CD4-positive, alpha-beta T cell treated with Interleukin-12 subunit alpha and Interleukin-12 subunit beta, for 1 hour (primary cell): ENCODE measurements at regions not wholly inside any gene's neighbourhood (a gene's known extent, or its start where the extent isn't known, plus 50 kb on each side); places are given as distances from the start of the nearest gene placed in this dataset.

ENCODE experiments used
- DNase-seq: peaks from one replicate; pipeline ENCODE4 v3.0.0-alpha.2; 2020

DNA sequence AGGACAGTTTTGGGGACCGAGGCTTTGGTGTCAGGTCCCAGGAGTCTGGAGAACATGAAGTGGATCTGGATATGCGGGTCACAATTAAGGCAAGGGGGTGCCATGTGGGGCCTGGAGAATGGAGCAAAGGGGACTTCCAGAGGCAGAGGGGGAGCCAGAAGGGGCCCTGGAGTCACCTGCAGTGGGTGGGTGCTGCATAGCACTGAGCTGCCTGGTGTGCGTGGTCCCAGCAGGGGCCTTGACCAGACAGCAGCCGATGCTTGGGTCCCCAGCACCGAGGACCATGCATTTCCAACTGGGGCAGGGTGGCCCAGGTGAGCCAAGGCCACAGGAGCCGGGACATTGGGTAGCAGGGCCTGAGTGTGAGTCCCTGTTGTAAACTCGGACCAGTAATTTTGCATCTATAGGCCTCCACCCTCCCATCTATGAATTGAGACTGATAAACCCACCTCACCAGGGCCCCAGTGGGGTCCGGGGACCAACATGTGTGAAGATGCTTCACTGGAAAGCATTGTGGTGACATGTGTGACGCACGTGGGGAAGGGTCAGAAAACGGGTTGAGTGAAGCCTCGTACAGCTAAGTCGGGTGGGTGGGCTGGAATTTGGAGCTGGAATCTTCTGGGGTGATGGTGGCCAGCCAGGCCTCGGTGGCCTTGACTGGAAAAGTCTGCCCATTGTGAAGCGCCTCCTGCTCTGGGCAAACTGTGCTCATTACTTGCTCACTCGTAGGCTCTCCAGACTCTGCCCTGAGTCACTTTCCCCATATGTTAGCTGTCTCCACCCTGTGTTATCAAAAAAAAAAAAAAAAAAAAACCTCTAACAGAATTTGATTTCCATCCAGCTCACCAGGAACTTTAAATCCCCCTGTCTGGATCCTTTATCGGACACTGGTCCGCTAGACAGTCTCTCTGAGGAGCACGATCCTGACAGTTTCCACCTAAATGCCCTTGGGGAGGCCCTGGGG lies 90.5 kb upstream of the ZNF469 start:
- DNase-seq, result no peak

DNA sequence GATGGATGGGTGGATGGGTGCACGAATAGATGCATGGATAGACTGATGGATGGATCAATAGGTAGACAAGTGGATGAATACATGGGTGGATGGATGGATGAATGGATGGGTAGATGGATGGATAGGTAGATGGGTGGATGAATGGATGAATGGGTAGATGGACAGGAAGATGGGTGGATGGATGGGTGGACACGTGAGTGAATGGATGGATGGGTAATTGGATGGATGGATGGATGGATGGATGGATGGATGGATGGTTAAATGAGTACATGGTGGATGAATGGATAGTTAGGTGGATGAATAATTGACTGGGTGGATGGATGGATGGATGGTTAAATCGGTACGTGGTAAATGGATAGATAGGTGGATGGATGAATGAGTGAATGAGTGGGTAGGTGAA lies 89.7 kb upstream of the ZNF469 start:
- no peak for DNase-seq

DNA sequence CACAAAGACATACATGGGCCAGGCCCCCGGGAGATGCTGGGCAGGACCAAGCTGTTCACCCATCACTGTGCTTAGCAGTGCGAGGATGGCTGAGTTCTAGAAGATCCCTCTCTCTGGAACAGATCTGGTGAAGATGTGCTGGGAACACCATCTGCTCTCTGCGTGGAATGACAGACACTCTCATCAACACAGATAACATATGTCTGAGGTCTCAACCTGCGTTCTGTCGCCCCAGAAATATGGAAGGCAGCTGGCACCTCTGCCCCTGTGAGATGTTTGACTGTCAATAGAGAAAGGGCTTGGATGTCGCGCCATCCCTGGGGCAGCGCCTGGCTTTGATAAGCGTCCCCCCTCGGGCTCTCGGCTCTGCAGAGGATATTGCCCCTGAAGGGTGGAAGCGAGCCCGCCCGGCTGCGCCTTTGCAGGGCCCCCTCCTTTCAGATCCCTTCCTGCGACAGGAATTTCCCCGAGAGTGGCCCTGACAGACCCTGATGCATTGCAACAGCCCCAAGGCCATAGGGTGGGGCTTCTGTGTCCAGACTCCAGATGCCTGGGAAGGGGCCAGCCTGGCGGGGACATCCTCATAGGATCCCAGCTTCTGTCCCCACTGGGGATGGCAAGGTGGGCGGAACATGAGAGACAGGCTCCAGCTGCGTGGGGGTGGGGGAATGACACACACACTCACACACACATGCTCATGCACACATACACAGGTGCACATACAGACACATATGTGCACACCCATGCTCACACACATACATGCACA lies 86.9 kb upstream of the ZNF469 start:
- DNase-seq, result no peak

DNA sequence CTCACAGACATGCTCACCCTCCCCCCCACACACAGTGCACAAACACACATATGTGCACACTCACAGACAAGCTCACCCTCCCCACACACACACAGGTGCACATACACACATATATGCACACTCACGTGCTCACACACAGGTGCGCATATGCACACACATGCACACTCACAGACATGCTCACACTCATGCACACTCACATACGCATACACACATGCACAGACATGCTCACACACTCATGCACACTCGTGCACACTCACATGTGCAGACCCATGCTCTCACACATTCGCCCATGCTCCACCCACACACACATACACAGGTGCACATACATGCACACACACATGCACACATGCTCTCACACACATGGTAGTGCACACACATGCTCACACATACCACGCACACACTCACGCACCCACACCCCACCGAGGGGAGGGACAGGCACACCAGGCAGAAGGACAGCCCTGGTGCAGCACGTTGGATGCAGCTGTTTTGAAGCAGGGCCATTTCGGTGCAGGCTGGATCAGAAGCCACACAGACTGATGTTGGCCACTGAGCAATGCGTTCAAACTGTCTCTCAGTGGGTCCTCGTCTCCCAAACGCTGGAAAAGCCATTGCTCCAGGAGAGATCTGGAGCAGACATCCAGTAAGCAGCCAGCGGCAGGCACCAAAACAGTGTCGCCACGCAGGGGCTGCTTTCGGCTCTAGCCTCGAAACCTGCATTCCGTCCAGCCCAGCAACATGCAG lies 86.2 kb upstream of the ZNF469 start:
- no peak for DNase-seq

DNA sequence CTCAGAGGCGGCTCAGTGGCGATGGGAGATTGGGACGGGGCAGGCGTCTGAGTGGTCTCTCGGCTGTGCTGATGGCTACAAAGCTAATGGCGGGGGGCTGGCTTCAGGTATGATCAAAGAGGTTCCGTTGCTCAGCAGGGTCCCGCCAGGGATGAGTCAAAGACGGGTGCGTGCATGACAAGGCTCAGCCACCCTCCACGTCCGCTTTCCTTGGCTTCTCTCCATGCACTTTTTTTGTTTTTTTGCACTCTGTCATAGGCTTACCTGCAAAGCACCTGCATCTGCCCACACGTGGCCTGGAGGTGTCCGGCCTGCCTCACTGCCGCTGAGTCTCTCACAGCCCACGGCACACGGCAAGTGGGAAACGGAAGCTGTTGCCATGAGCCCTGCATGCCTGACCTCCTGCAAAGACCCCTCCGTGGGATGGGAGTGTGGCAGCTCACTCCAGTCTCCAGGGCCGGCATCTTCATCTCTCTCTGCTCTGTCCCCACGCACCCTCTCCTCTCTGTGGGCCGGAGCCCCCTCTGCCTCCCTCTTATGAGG lies 85.5 kb upstream of the ZNF469 start:
- no peak for DNase-seq

DNA sequence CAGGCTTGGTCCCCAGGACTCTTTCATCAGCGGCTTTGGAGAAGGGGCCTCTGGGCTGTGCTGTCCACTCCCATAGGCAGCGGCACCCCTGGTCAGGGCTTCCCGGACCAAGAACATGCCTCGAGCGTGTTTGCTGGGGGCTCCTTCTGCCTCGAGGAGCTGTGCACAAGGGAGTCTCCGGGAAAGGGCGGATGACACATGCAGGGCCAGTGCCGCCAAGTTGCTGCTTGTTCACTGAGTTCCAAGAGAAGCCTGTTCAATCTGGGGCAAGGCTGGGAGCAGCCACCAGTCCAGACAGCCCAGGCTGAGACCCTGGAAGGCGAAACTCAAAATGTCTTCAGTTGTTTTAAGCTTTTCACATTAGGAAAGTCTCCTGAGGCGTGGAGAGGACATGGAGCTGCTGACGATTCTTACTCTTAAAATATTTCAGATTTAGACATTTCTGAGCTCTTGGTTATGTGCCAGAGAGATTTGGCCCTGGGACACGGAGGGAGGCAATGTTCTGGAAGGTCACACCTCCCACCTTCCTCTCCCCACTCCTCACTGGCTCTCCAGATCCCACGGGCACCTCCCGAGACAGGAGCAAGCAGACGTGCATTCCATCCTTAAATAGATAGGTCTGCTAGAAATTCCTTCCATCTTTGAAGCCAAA lies 84.5 kb upstream of the ZNF469 start:
- DNase-seq, result no peak

DNA sequence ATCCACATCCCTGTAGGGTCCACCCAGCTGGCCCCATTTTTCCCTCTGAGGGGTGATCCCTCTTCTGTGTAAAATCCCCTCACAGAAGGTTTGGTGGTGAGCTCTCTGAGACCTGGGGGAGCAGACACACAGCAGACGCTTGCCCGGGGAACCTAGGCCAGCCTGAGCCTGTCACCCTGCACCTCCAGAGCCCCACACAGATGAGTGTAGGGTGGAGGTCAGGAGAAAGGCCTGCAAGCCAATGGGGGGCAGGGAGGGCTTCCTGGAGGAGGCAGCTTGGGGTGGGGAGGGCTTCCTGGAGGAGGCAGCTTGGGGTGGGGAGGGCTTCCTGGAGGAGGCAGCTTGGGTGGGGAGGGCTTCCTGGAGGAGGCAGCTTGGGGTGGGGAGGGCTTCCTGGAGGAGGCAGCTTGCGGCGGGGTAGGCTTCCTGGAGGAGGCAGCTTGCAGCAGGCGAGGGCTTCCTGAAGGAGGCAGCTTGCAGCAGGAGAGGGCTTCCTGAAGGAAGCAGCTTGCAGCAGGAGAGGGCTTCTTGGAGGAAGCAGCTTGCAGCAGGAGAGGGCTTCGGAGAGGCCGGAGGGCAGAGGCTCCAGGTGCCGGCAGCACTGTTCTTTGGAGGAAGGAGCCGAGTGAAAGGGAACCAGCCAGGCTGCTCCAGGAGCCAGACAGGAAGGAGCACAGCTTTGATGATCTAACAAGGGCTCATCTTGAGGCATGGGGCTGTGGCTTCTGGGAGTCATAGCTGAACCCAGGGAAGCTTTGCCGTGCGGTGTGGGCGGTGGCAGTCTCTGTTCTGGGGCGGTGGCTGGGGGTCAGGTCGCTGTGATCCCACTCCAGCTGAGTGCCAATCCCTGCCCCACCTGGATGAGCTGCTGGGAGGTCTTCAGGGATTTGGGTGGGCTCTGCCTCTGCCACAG lies 83.7 kb upstream of the ZNF469 start:
- no peak for DNase-seq

DNA sequence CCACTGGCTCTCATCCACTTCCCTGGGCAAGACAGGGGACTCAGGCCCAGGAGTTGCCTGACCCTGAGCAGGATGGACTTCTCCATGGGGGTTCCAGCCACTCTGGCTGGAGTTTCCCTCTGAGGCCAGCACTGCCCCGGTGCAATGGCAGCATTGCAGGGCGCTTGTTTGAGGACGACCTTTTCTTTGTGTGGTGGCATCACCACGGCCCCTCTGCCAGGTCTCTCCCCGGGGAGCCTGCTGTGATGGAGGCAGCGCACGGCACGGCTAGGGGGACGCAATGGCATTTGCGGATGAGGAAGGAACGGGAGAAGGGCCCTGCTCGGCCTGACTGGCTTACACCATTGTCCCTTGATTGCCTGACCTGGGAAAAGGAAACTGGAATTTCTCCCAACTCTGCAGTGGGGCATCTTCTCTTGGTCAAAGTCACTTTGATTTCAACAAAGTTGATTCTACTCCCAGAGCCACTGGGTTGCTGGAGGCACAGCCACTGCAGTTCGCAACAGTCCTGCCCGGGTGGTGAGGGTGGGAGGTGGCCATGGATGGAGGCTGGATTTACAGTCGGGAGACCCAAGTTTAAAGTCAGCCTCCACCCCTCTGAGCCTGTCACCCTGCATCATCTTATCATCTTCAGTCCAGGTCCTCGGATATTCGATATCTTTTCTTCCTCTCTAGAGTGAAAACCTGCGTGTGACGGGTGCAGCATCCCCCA lies 82.9 kb upstream of the ZNF469 start:
- no peak for DNase-seq

DNA sequence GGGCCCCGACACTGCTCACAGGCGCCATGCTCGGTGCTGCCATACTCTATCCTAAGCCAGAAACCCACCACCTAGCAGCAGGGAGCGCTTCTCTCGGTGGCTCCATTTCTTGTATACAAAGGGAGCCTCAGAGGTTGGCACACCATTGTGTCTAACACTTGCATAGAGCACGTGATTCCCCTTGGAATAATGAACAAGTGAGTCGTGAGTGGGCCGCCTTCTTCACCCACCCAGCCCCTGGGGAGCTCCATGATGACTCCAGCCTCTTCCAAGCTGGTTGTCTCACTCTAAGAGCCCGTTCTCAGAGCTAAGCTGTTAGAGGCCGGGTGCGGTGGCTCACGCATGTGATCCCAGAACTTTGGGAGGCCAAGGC lies 82.3 kb upstream of the ZNF469 start:
- no peak for DNase-seq

DNA sequence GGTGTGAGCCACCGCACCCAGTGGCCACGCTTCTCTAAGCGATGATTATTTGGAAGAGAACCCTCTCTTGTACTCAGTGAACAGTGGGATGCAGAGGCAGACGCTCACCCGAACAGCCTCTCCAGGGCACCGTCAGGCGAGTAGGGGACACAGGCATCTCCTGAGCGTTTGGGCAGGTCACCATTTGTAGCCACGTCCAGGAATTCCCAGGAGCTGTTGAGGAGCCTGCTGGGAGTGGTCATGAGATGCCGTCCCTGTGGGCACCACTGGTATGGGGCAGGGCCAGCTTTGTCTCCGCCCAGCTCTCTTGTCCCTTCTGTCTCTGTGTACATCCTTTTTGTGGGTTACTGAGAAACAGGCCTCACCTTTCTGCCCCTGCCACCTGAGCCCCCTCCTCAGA lies 81.3 kb upstream of the ZNF469 start:
- no peak for DNase-seq

DNA sequence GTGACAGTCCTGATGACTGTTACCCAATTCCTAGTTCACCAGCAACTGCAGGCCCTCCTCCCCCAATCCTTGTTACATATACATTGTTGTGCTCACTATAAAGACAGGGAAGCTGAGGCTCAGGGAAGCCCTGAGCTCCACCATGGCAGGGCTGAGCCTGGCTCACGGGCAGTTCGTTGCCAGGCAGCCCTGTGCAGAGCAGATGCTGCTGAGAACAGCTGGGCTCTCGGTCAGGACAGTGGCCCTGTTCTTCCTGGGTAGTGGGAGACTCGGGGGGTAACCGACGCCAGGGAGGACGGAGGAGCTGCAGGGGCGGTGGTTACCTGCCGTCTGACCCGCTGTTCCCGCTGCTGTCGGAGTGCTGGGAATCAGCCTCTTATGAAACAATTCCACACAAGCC lies 80.9 kb upstream of the ZNF469 start:
- DNase-seq, result no peak

DNA sequence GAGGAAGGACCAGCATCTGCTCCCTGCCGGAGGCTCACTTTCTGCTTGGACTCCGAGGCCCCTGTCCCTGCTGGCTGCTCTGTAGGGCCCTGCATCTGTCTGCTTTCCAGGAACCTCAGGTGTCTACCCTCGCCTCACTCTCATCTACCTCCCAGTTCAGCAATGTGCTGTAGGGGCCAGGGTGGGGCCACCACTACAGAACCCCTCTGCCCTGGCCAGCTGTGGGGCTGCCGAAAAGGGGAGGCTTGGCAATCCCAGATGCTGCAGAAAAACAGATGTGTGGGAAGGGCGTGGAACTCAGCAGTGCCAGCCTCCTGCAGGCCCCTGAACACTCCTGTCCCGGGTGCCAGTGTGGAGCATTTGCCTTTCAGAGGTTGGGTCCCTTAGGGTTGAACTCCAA lies 80.1 kb upstream of the ZNF469 start:
- DNase-seq, result no peak

DNA sequence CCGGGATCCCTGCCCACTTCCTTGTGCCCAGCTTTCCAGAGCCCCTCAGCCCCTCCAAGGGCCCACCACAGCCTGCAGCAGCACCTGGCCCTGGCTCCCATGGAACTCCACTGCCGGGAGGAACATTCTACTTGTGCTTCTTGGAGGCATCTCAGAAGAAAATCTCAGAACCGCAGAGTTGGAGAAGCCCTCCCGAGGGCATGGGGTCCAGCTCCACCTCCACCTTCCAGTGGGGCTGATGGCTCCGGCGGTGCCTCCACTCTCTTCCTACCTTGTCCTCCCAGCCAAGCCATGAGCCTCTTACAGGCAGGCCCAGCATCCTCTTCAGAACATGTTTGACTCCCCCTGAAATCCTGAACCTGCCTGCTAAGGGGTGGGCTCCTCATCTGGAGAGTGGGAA lies 79.4 kb upstream of the ZNF469 start:
- no peak for DNase-seq

DNA sequence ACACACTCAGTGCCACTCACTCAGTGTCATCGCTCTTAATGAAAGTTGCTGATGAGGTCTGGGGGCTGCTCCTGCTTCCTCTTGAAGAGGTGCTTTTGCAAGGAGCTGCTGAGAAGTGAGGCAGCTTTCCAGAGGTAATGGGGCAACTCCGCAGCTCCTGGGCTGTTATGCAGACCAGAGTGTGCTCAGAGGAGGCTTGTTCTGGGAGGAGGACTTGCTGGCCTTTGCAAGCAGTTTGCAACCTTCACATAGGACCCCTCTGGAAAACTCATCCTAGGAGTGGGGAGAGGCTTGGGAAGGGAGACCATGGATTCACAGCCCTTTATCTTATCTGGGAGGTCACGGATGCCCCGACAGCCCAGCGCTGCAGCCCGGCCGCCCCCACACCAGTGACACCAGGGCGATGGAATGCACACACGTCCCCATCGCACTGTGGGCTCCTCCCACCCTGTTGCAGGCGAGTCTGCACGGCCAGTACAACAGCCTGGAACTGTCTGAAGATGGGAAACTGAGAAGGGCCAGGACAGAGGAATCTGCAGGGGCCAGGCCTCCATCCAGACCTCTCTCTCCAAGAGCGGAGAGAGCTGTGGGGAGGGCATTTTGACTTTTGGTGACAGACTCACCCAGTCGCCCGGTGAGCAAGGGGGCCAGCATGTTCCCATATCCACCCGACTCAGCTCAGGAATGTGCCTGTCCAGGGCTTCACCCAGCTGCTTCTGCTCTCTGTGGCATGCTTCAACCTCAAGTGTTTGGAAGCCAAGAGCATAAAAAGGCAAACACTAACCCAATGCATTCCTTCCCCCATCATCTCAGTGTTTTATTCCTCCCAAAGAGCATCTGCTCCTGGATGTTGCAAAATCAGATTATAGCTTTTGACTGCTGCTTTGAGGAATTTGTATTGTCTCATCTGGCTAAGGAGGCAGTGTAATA lies 78.6 kb upstream of the ZNF469 start:
- no peak for DNase-seq

DNA sequence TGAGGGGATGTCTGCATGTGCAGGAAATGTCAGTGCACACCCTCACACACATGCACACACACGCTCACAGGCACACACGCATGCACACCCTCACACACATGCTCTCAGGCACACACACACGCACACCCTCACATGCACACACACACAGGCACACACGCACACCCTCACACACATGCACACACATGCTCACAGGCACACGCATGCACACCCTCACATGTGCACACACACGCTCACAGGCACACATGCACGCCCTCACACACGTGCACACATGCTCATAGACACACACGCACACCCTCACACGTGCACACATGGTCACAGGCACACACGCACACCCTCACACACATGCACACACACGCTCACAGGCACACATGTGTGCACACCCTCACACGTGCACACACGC lies 77.6 kb upstream of the ZNF469 start:
- no peak for DNase-seq

DNA sequence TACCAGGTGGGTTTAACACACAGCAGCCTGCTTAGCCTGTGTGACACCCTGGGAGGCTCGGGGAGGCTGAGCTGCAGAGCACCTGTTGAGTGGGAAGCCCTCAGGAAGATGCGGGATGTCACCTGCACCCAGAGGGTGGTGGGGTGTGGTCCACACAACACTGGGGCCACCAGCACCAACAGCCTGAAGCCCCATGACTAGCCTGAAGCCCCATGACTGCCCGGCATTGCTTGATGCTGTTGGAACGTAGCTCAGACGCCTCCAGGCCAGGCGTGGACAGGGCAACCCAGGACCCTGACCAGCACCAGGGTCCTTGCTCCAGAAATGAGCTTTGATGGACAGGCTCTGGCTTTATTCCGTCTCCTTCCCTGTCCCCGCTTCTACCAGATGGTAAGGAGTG lies 76.3 kb upstream of the ZNF469 start:
- no peak for DNase-seq

DNA sequence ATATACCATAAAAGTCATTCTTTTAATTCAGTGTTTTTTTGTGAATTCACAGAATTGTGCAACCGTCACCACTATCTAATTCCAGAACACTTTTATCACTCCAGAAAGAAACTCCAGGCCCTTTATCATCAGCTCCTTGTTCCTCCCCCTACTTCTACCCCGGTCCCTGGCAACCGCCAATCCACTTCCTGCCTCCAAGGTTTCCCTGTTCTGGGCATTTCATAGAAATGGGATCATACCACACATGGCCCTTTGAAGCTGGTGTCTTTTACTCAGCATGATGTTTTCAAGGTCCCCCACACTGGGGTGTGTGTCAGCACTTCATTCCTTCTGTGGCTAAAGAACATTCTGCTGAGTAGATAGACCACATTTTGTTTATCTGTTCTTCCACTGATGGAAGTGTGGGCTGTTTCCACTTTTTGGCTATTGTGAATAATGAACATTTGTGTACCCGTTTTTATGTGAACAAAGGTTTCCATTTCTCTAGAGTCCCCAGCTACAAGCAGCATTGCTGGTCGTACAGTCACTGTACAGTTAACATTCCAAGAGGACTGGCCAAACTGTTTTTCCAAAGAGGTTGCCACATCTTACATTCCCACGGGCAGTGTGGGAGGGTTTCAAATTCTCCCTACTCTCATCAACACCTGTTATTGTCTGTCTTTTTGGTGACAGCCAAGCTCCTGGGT lies 75.8 kb upstream of the ZNF469 start:
- no peak for DNase-seq

DNA sequence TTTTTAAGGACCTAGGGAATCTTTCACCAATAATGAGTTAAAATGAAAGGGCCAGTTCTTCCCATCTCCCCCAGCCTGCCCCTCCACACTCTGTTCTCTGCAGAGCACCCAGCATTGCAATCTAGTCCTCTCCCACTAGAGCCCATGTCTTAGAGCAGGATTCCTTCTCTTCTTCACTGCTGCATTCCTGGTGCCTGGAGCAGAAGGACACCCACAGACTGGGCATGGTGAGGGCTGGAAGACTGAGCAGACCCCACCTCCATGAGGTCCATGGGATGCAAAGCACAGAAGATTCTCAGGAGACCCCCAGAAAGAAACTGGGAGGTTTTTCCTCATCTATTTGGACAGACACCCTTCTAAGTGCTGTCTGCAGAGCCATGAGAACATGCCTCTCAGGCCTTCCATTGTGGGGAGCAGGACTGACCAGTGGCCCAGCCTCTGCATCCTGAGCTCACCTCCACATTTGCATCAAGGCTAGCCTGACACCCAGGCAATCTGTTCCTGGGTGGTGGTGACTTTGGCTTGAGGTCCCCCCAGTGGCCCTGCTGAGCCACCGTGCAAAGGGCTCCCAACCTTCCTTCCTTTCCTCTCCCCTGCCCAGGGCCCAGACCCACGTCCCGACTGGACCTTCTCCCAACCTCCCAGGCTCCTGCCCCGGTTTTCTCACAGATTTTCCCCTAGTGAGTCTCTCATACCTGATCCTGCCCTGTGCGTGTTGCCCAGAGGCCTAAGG lies 74.2 kb upstream of the ZNF469 start:
- DNase-seq, result no peak
